HG03045 (cell line): ENCODE measurements at regions not wholly inside any gene's neighbourhood (a gene's known extent, or its start where the extent isn't known, plus 50 kb on each side); places are given as distances from the start of the nearest gene placed in this dataset.

Experiments used
- ATAC-seq: cut with Tn5 transposase; IDR thresholded peaks from one replicate; pipeline ENCODE4 v1.9.1; 2021; ENCODE audit warnings: mild to moderate bottlenecking, moderate library complexity; ENCODE audit not compliant: unreplicated experiment

DNA sequence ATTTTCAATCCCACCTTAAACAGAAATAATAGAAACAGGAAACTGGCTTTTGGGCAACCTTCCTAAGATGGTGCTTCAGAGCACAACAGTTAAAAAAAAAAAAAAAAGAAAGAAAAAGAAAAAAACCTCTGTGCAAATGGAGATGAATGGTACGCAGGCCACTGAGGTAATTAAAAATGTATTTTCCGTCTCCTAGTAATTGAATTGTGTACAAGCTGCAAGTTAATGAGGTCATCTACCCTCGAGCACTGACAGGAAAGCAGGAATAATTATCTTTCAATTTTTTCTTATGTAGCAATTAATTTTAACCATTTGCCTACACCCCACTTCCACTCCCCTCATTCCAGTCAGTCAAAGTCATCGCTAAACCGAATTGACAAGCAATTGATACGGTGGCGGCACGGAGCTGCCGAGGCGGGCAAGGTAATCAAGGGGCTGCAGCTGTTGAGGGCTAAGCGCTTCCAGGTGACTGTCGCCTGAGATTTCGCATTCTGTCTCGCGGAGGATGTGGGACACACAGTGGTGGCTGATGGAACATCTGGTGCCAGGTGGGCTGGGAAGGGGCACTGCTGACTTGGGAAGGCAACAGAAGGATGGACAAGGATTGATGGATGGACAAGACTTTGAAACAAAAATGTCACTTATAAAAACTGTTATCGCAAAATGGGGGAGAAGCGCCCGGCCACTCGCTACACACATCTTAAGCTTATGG lies 109.4 kb downstream of the RCN1 start:
- ATAC-seq: no peak

DNA sequence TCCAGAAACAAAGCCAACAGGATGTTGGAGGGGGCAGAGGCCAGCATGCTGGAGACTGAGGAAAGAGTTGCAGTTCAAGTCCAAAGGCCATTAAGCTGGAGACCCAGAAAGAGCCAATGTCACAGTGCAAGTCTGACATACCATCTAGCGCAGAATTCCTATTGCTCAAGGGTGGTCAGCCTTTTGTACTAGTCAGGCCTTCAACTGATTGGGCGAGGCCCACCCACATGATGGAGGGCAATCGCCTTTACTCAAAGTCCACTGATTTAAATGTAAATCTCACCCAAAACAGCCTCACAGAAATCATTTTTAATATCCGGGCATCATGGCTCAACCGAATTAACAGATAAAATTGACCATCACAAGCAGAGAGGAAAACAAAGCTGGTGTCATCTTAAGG lies 113.9 kb downstream of the RCN1 start:
- ATAC-seq: no peak

DNA sequence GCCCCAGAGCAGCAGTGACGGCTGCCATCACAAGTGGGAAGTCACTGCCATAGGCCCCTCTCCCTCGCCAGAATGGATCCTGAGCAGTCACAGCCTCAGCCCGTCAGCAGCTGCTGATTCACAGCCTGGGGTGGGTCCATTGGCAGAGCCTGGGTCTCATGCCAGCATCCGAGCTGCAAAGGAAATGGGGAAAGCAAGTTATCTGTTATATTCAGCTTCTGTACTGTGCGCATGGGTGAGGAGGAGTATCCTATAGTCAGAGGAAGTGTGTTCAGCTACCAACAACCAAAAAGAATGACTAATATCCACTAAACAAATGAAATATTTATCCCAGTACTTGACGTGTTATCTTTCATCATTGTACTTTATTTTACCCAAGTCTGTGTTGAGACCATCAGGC lies 119.7 kb downstream of the RCN1 start:
- no peak for ATAC-seq

DNA sequence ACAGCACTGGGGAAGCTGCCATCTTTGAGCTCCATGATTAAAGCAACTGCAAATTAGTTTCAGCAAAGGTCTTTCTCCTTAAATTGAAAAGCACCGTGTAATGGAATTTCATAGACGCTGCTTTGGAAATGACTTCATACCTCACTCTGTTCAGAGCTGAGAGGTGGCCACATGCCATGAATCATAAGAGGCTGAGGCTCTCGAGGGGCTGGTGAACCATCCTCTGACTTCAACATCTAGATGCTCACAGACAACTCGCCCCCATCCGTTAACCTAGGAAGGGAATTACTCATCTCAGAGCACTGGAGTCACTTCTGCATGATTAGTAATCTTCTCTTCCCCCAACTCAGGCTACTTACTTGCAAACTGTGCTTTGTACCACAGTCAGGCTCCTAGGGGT lies 122.3 kb downstream of the RCN1 start:
- no peak for ATAC-seq

DNA sequence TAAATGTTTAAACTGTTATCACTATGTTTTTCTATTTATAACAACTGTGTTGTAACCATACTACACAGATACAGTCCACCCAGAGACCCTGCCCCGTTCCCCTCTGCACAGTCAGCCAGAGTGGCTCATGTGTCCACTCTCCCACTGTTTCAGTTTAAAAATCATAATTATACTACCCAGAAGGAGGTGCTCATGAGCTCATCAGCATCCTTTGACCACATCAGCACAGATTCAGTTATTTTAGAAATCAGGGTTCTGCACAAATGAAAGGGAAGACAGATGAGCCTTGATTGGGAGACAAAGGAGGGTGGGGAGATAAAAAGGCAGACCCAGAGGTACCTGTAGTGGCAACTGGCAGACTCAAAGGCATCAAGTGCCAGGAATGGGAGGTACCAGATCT lies 124.3 kb downstream of the RCN1 start:
- ATAC-seq: no peak

DNA sequence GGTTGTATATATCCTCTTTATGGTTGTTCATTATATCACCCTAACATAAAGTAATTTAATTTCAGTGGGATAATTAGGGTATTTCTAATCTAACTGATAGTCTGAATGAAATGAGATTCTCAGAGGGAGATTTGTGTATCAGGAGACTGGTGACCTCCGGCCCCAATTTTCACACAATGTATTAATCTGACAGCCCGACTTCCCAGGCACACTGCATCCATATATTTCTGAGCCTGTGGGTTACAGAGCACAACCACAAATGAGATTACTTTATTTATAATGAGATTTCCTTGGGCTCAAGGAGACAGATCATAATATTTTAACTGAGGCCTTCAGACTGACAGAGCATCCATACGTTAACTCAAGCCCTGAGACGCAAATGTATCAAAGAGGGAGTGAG lies 125.9 kb downstream of the RCN1 start:
- no peak for ATAC-seq

DNA sequence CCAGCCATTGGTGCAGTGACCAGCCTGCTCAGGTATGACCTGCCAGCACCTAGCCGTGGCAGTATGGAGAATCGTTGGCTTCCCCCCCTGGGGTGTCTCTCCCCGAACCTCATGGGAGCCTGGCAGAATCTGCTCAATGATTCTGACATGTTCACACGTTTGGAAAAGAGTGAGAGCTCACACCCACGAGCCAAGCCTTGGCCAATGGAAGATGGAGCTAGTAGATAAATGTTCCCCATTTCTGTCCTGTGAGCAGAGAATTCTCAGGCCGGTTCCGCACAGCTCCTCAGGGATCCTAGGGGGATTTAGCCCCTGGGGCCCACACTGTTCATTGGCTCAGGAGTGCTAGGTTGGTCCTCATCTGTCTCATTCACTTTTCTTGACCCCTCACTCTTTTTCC lies 128.4 kb downstream of the RCN1 start:
- no peak for ATAC-seq

DNA sequence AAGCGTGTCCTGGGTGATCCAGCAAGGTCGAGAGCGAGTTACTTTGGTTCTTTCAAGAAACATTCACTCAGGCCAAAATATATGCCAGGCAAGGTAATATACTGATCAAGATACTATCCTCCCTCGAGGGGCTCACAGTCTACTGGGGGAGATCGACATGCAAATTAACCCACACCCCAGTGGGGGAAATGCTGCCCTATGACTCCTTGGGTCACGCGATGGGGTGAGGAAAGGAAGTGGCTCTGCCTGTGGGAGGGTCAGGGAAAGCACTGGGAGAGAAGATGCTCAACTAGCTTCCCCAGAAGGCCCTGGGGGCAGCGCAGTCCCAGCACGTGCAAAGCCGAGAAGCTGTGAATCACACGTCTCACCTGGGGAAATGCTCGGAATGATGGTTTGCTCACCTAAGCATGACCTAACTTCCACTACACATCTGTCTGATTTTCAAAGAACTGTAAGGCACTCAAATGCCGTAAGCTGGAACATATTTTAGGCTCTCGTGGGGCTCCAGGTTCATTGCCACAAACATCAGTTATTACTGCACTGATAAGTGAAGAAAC lies 130.7 kb downstream of the RCN1 start:
- no peak for ATAC-seq

DNA sequence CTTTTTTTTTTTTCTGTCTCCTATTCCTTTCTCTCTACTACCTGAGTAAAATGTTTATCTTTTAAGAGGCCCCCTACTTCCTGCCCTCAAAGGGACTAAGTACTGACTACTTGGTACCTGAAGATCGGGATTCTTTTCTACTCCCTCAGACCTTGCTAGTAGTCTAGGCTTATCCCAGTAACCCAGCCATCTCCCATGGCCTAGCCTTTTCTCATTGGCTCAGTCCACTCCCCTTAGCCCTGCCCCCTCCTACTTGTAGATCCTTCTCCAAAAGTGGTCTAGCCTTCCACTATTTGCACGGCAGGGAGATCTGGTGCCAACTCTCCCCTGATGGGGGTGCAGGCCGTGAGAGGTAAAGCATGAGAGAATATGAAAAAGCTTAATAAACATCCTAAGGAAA lies 133.7 kb downstream of the RCN1 start:
- no peak for ATAC-seq

DNA sequence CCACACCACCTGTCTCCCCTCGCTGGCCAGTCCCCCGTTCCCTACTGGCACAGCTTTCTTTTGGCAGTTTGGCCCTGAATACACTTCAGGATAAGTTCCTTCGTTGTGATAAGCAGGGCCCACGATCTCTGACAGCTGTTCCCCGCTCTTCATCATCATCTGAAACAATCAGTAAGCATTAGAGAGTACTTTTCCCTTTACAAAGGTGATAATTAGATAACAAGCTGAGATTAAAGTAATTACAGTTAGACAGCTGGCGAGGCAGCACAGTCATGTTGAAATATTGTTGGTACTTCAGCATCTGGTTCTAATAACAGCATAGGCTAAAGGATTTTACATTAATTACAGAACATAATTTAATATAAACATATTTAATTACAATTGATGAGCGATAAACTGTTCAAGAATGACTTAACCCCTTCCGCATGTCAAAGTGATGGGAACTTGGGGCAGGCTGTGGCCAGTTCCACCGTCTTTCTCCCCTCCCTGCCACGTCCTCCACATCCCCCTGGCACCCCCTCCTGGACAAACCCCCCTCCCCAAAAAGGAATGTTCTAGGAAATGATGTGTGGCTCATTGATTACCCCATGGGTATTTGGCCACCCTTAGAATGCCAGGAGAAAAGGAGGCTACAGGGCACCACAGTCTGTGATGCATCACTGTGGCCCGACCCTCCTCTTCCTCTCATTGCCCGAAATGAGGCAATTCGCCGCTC lies 134.9 kb downstream of the RCN1 start:
- ATAC-seq: no peak

DNA sequence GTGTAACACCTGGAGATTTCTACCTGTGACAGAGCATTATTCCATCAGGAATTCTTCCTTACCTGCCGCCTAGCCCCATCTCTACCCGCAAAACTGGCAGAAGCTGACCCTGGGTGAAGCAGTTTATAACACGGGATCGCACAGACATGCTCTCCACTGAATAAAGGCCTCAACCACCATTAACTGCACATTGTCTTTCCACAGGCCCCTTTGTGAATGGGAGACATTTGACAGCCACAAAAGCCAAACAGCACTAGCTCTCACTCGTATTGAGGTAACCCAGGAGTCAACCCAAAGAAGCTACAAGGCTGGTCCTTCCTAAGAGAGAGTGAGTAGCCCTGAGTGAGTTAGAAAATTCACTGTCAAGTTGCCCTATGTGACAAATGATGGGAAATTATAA lies 135.6 kb downstream of the RCN1 start:
- no peak for ATAC-seq

DNA sequence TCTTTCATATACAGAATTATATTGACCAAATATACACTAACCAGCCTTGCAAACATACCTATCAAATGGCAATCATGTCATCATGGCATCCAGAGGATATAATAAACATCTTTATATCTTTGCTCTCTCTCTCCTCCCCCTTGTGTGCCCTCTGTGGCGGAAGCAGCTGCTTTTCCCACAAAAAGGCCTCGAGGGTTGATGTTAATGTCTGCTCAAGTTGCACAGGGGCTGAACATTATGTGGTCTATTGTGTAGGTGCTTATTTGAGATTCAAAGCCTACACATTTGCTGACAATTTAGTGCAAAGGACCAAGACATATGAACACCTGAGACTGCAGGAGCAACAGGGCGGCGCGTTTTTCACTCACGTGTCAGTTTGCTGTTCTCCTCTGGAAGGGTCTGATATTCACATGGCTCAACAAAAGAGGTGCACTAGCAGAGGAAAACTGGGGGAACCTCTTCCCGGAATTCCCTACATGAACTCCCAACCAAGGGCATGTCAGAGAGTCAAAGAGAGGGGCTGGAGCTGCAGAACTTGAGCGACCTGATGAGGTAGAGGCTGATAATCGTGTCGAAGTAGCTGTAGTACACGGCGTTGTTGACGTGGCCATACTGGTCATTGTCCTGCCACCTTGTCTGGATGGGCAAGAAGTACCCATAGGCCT lies 138.8 kb downstream of the RCN1 start:
- no peak for ATAC-seq

DNA sequence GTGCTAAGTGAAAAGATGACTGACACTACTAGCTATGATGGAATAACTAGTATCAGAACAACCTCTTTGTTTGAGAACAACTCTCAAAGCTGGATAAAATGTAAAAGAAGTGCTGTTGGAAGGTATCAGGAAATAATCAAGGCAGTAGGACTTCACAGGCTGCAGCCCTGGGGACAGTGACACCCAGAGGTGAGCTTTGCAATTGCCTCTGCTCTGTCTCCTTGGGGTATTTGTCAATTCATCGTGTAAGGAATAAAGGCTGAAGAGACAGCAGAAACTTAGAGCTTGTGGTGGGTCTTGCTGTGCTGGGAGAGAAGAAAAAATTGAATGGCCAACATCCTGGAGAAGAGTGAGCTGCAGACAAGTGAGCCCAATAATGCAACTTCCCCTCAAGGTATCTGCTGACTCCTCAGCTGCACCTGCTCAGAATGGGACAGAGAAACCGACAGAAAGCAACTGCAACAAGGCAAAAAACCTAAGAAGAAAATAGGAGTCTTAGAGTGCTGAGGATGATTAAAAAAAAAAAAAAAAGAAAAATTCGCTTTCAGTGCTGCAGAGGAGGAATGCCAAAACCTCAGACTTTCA lies 141.1 kb downstream of the RCN1 start:
- no peak for ATAC-seq

DNA sequence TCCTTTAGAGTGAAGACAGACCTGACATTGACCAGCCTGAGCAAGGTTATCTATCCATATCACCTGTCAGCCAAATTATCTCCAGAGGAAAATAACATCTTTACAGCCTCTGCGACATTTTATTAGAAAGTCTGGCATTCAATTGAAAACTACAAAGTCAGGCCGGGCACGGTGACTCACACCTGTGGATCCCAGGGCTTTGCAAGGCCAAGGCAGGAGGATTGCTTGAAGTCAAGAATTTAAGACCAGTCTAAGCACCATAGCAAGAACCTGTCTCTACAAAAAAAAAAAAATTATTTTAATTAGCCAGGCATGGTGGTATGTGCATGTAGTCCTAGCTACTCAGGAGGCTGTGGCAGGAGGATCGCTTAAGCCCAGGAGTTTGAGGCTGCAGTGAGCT lies 141.6 kb downstream of the RCN1 start:
- no peak for ATAC-seq

DNA sequence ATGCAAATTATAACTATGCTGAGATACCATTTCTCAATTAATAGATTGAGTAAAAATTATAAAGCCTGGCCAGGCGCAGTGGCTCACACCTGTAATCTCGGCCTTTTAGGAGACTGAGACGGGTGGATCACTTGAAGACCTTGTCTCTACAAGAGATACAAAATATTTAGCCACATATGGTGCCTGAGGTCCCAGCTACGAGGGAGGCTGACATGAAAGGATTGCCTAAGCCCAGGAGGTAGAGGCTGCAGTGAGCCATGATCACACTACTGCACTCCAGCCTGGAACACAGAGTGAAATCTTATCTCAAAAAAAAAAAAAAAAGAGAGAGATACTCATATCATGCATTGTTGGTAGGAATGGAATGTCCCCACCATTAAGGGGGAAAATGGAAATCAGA lies 142.4 kb downstream of the RCN1 start:
- no peak for ATAC-seq

DNA sequence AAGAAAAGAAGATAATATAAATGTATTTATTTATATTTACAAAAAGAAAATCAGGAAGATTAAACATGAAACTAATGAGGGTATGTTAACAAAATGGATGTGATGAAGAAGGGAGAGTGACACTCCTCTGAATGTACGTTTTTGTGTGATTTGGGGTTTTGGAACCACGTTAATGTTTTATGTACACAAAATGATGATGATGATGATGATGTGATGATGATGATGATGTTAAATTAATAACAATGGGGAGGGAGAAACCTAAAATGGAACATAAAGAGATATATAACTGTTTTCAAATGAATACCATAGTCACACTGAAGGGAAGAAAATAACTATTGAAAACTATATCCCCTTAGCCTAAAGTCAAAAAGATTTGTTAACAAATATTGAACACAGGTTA lies 143.1 kb downstream of the RCN1 start:
- ATAC-seq: no peak

DNA sequence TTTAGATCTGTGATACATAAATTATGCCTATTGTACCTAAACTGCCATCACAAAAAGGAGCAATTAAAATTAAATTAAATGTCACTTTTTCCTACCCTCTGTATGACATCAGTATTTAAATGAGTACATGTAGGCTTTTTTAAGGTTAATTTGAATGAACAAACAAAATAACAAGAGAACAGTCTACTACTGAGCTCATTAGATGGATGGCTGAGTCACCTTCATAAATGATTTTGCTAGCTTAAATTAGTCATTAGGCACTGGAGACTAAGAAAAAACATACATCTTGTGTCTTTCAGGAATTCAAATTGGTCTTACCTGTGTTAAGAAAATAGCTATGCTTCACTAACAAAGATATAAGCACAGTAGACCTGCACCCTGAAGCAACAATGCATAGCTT lies 153.6 kb downstream of the RCN1 start:
- no peak for ATAC-seq

DNA sequence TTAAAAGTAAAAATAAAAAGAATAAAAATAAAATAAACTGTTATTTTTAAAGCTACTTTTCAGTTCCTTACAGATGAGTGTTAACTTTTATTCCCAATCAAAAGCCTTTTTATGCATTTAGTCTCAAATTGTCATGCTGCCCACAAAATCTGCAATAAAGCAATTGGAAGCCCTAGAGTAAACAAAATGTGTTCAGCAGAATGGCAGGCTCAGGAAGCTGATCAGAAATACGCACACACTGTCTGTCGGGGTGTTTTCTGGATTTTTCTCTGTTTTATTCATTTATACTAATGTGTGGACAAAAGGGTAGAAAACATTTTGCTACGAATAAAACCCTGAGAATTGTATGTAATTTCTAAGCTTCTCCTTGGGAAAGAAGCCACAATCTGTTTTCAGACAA lies 162.8 kb downstream of the RCN1 start:
- ATAC-seq: no peak

DNA sequence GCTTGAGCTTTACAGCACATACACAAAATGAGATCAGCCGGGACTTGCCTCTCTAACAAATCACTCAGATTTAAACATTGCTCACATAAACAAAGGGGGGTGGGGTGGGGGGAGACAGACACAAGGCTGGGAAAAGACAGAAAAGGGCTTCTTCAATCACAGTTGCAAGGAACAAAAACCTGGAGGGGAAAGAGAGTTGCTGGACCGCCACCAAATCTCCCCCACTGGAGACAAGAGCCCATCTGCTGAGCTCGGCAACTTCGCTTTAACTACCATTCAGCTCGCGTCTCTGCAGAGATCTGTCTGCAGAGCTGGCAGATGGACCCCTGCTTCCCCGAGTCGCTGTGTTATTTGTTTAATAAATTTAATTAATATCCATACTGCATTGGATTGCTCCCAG lies 165.0 kb downstream of the RCN1 start:
- ATAC-seq: no peak

DNA sequence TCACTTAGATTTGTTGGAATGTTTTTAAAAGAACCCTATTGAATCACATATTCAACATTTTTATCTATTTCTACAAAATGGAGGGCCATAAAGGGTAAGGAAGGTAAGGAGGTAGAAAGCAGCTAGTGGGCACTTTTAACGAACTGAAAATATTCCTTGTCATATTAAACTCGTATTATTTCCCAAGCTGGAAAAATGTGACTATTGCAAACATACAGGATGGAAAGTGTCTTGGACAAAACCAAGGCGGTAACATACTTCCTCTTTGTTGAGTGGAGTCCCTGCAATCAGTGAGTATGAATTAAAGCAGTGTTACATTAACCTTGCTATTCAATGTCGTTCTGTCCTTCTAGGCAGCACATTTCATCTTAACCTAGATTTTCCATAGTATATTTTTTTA lies 165.6 kb downstream of the RCN1 start:
- no peak for ATAC-seq

DNA sequence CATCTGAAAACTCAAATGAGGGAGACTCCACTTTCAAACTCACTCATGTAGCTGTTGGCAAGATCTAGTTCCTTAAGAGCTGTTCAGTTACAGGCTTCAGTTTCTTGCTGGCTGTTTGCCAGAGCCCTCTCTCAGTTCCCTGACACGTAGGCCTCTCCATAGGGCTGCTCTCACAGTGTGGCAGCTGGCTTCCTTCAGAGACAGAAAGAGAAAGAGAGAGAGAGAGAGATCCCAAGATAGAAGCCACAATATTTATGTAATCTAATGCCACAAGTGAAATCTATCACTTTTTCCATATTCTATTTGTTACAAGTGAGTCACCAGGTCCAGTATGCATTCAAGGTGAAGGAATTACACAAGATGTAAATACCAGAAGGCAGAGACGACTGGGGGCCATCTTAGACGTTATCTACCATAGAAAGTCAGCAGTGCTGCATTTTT lies 168.8 kb downstream of the RCN1 start:
- peak; percentile 97 for ATAC-seq

DNA sequence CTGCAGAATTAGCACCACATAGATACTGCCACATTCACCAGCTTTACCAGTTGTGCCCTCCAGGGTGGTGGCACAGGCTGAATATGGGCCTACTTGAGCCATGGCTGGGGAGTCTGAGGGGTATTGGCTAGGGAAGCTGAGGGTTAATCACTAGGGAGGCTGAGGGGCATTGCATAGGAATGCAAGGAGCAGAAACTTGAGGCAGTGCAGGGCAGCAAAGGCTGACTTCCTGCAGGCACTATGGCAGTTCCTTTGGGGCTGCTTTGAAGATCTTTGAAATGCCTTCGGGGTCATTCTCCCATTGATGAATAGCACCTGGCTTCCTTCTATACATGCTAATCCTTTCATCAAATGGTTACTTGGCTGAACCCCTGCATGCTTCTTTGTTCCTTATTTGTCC lies 171.5 kb downstream of the RCN1 start:
- ATAC-seq: no peak
